ENCODE measurements at regions not wholly inside any gene's neighbourhood (a gene's known extent, or its start where the extent isn't known, plus 50 kb on each side); places are given as distances from the start of the nearest gene placed in this dataset.

DNA sequence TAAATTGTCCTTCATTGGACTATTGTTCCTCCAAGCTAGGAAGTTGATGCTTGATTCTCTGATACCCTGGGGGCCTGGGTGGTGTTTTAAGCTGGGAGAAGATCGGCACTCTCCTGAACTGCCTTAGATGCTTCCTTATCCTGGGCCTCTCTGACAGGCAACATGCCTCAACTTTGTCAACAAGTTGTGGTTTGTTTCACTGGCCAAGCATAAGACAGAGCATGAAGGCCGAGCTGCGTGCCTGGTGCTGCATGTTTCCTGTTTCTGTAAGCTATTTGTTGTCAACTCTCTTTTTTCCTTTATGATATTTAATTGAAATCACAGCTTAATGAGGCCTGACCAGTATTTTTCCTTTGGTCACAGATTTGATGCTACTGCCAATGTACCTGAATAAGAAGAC lies 187.6 kb upstream of the TNC start:
- H3F3A ChIP-seq (ENCODE audit: insufficient read depth), result no peaks in the 10 kb centered on the region
- H3K27me3 ChIP-seq (ENCODE audit: low read length), result no peaks in the 10 kb centered on the region
- H2AFZ ChIP-seq (ENCODE audit: low read depth, low read length, severe bottlenecking), result no peak overlapping the region
- H3K9me2 ChIP-seq (replicated peaks; ENCODE audit: insufficient read depth, low read length), result no peaks in the 10 kb centered on the region
- H3K9me3 ChIP-seq (ENCODE audit: insufficient read depth, low read length), result no peaks in the 10 kb centered on the region
- no peak for TF ChIP-seq EZH2phosphoT487 (conservative IDR thresholded peaks at IDR 0.05; ENCODE audit: low read length)
- TF ChIP-seq, protein P1, sequence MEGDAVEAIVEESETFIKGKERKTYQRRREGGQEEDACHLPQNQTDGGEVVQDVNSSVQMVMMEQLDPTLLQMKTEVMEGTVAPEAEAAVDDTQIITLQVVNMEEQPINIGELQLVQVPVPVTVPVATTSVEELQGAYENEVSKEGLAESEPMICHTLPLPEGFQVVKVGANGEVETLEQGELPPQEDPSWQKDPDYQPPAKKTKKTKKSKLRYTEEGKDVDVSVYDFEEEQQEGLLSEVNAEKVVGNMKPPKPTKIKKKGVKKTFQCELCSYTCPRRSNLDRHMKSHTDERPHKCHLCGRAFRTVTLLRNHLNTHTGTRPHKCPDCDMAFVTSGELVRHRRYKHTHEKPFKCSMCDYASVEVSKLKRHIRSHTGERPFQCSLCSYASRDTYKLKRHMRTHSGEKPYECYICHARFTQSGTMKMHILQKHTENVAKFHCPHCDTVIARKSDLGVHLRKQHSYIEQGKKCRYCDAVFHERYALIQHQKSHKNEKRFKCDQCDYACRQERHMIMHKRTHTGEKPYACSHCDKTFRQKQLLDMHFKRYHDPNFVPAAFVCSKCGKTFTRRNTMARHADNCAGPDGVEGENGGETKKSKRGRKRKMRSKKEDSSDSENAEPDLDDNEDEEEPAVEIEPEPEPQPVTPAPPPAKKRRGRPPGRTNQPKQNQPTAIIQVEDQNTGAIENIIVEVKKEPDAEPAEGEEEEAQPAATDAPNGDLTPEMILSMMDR (IDR thresholded peaks at IDR 0.05; ENCODE audit: insufficient read depth, low read length, poor library complexity, severe bottlenecking), result no peak
- H3K27ac ChIP-seq (ENCODE audit: low read depth, low read length), result no peak overlapping the region
- H3K79me2 ChIP-seq (ENCODE audit: insufficient read depth, low read length), result no peaks in the 10 kb centered on the region
- no peak overlapping the region for H3K9ac ChIP-seq (ENCODE audit: low read length)
- H4K20me1 ChIP-seq (ENCODE audit: low read depth, low read length), result no peaks in the 10 kb centered on the region
- no peak overlapping the region for H3K4me2 ChIP-seq (ENCODE audit: low read depth, low read length, poor library complexity, severe bottlenecking)
- H3K4me3 ChIP-seq (ENCODE audit: insufficient read depth, low read length, poor library complexity, severe bottlenecking), result no peak overlapping the region
- H3K36me3 ChIP-seq (ENCODE audit: low read length), result no peaks in the 10 kb centered on the region

DNA sequence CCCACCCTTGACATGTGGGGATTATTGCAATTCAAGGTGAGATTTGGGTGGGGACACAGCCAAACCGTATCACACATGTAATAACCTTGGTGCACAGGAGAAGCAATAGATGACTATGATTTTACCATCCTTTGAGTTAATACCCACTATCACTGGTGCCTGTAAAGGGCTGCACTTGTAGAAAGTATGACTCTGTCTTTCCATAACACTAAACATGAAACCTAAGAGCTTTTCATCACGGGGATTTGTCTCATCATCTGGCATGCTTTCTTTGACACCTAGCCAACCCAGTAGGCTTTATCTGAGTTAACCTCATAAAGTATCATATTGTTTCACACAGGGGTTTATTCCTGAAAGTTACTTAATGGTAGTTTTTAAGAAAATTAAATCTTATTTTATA lies 188.9 kb upstream of the TNC start:
- H3K27me3 ChIP-seq (ENCODE audit: low read length), result no peaks in the 10 kb centered on the region
- H3K9me3 ChIP-seq (ENCODE audit: insufficient read depth, low read length), result no peaks in the 10 kb centered on the region
- H3K9me2 ChIP-seq (replicated peaks; ENCODE audit: insufficient read depth, low read length), result no peaks in the 10 kb centered on the region
- H3K79me2 ChIP-seq (ENCODE audit: insufficient read depth, low read length), result no peaks in the 10 kb centered on the region
- no peak overlapping the region for H3K27ac ChIP-seq (ENCODE audit: low read depth, low read length)
- no peaks in the 10 kb centered on the region for H3F3A ChIP-seq (ENCODE audit: insufficient read depth)
- no peaks in the 10 kb centered on the region for H4K20me1 ChIP-seq (ENCODE audit: low read depth, low read length)
- H3K9ac ChIP-seq (ENCODE audit: low read length), result no peak overlapping the region
- H3K4me2 ChIP-seq (ENCODE audit: low read depth, low read length, poor library complexity, severe bottlenecking), result no peak overlapping the region
- TF ChIP-seq, protein P1 (IDR thresholded peaks at IDR 0.05; ENCODE audit: insufficient read depth, low read length, poor library complexity, severe bottlenecking), result no peak
- TF ChIP-seq EZH2phosphoT487 (conservative IDR thresholded peaks at IDR 0.05; ENCODE audit: low read length), result no peak
- no peak overlapping the region for H2AFZ ChIP-seq (ENCODE audit: low read depth, low read length, severe bottlenecking)
- H3K36me3 ChIP-seq (ENCODE audit: low read length), result no peaks in the 10 kb centered on the region
- no peak overlapping the region for H3K4me3 ChIP-seq (ENCODE audit: insufficient read depth, low read length, poor library complexity, severe bottlenecking)

DNA sequence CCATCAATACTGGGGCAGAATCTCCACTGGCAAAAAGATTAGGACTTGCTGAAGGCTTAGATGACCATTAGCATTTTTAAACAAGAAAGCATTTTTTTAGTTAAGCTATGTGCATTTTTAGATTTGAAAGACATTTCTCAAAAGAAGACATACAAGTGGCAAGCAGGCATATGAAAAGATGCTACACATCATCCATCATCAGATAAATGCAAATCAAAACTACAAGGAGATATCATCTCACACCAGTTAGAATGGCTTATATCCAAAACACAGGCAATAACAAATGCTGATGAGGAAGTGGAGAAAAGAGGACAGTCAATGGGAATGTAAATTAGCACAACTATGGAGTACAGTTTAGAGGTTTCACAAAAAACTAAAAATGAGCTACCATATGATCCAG lies 195.6 kb upstream of the TNC start:
- no peak overlapping the region for H3K9ac ChIP-seq (ENCODE audit: low read length)
- no peak overlapping the region for H3K27ac ChIP-seq (ENCODE audit: low read depth, low read length)
- TF ChIP-seq, protein P1 (IDR thresholded peaks at IDR 0.05; ENCODE audit: insufficient read depth, low read length, poor library complexity, severe bottlenecking), result no peak
- TF ChIP-seq EZH2phosphoT487 (conservative IDR thresholded peaks at IDR 0.05; ENCODE audit: low read length), result no peak
- no peak overlapping the region for H3K4me3 ChIP-seq (ENCODE audit: insufficient read depth, low read length, poor library complexity, severe bottlenecking)
- no peaks in the 10 kb centered on the region for H3K36me3 ChIP-seq (ENCODE audit: low read length)
- H2AFZ ChIP-seq (ENCODE audit: low read depth, low read length, severe bottlenecking), result no peak overlapping the region
- H3K4me2 ChIP-seq (ENCODE audit: low read depth, low read length, poor library complexity, severe bottlenecking), result no peak overlapping the region
- H4K20me1 ChIP-seq (ENCODE audit: low read depth, low read length), result no peaks in the 10 kb centered on the region
- no peaks in the 10 kb centered on the region for H3K27me3 ChIP-seq (ENCODE audit: low read length)
- H3K79me2 ChIP-seq (ENCODE audit: insufficient read depth, low read length), result no peaks in the 10 kb centered on the region
- H3K9me3 ChIP-seq (ENCODE audit: insufficient read depth, low read length), result 0 out of 2 replicates have a peak, but pooled peaks cover under 1% of the 10 kb centered on the region
- H3K9me2 ChIP-seq (replicated peaks; ENCODE audit: insufficient read depth, low read length), result no peaks in the 10 kb centered on the region
- H3F3A ChIP-seq (ENCODE audit: insufficient read depth), result no peaks in the 10 kb centered on the region
